ENCODE measurements at regions not wholly inside any gene's neighbourhood (a gene's known extent, or its start where the extent isn't known, plus 50 kb on each side); places are given as distances from the start of the nearest gene placed in this dataset.

- Histone ChIP-seq H3K27ac (ENCODE audit: low read length) (no peak overlapping the region), H3K27me3 (ENCODE audit: control insufficient read depth in 1 of 2, insufficient read depth in 2 of 2, low read length in 2 of 2) (no peaks in the 10 kb centered on the region), H3K36me3 (ENCODE audit: control insufficient read depth in 2 of 2, insufficient read depth in 2 of 2, low read length in 2 of 2) (no peaks in the 10 kb centered on the region), H3K4me3 (ENCODE audit: low read length in 2 of 2) (no peak overlapping the region), H3K9ac (ENCODE audit: low read length in 2 of 2) (no peak overlapping the region), H3K9me3 (ENCODE audit: control insufficient read depth in 2 of 2, low read length in 2 of 2) (peaks cover 5 to 6% of the 10 kb centered on the region in 2 donors), H3K4me1 (ENCODE audit: control insufficient read depth, insufficient read depth, low read length) (no peaks in the 10 kb centered on the region)
Observed at GRCh38 chr10:124212702-124213101, 119.3 kb upstream of the CHST15 start.

- Histone ChIP-seq H3K9me3 (ENCODE audit: control insufficient read depth in 2 of 2, low read length in 2 of 2) (peaks cover 6 to 7% of the 10 kb centered on the region in 2 donors), H3K9ac (ENCODE audit: low read length in 2 of 2) (no peak overlapping the region), H3K4me1 (ENCODE audit: control insufficient read depth, insufficient read depth, low read length) (no peaks in the 10 kb centered on the region), H3K27me3 (ENCODE audit: control insufficient read depth in 1 of 2, insufficient read depth in 2 of 2, low read length in 2 of 2) (no peaks in the 10 kb centered on the region), H3K27ac (ENCODE audit: low read length) (no peak overlapping the region), H3K36me3 (ENCODE audit: control insufficient read depth in 2 of 2, insufficient read depth in 2 of 2, low read length in 2 of 2) (no peaks in the 10 kb centered on the region), H3K4me3 (ENCODE audit: low read length in 2 of 2) (no peak overlapping the region)
Observed at GRCh38 chr10:124211921-124212320, 118.5 kb upstream of the CHST15 start.

GRCh38 chr10:124210263-124210662, 116.9 kb upstream of the CHST15 start:
- H3K27ac ChIP-seq (ENCODE audit: low read length): no peak overlapping the region
- no peaks in the 10 kb centered on the region for H3K27me3 ChIP-seq (ENCODE audit: control insufficient read depth in 1 of 2, insufficient read depth in 2 of 2, low read length in 2 of 2)
- H3K9me3 ChIP-seq (ENCODE audit: control insufficient read depth in 2 of 2, low read length in 2 of 2): peaks cover 6 to 7% of the 10 kb centered on the region in 2 donors
- no peaks in the 10 kb centered on the region for H3K4me1 ChIP-seq (ENCODE audit: control insufficient read depth, insufficient read depth, low read length)
- no peak overlapping the region for H3K9ac ChIP-seq (ENCODE audit: low read length in 2 of 2)
- no peaks in the 10 kb centered on the region for H3K36me3 ChIP-seq (ENCODE audit: control insufficient read depth in 2 of 2, insufficient read depth in 2 of 2, low read length in 2 of 2)
- no peak overlapping the region for H3K4me3 ChIP-seq (ENCODE audit: low read length in 2 of 2)

DNA sequence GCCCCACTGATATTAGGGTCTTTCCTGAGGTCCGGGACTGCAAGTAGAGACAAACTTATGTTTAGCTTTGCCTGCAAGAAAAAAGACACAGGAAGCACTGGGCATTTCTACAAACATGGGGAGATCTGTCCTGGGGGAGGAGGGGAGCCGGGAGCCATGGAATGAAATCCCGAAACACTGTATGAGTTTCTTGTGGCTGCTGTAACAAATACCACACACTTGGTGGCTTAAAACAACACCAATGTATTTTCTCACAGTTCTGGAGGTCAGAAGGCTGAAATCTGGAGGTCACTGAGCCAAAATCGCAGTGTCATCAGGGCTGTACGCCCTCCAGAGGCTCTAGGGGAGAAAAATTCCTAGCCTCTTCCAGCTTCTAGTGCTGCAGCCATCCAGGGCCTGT, 114.0 kb upstream of the CHST15 start:
- Histone ChIP-seq H3K4me3 (ENCODE audit: low read length in 2 of 2) (no peak overlapping the region), H3K27ac (ENCODE audit: low read length) (no peak overlapping the region), H3K9ac (ENCODE audit: low read length in 2 of 2) (no peak overlapping the region), H3K27me3 (ENCODE audit: control insufficient read depth in 1 of 2, insufficient read depth in 2 of 2, low read length in 2 of 2) (no peaks in the 10 kb centered on the region), H3K9me3 (ENCODE audit: control insufficient read depth in 2 of 2, low read length in 2 of 2) (peaks cover 6 to 7% of the 10 kb centered on the region in 2 donors), H3K4me1 (ENCODE audit: control insufficient read depth, insufficient read depth, low read length) (no peaks in the 10 kb centered on the region), H3K36me3 (ENCODE audit: control insufficient read depth in 2 of 2, insufficient read depth in 2 of 2, low read length in 2 of 2) (no peaks in the 10 kb centered on the region)

GRCh38 chr10:124206616-124207015, 113.2 kb upstream of the CHST15 start:
- no peaks in the 10 kb centered on the region for H3K4me1 ChIP-seq (ENCODE audit: control insufficient read depth, insufficient read depth, low read length)
- no peaks in the 10 kb centered on the region for H3K36me3 ChIP-seq (ENCODE audit: control insufficient read depth in 2 of 2, insufficient read depth in 2 of 2, low read length in 2 of 2)
- no peaks in the 10 kb centered on the region for H3K27me3 ChIP-seq (ENCODE audit: control insufficient read depth in 1 of 2, insufficient read depth in 2 of 2, low read length in 2 of 2)
- H3K4me3 ChIP-seq (ENCODE audit: low read length in 2 of 2): no peak overlapping the region
- H3K27ac ChIP-seq (ENCODE audit: low read length): no peak overlapping the region
- H3K9ac ChIP-seq (ENCODE audit: low read length in 2 of 2): no peak overlapping the region
- peaks cover 6 to 7% of the 10 kb centered on the region in 2 donors for H3K9me3 ChIP-seq (ENCODE audit: control insufficient read depth in 2 of 2, low read length in 2 of 2)

DNA sequence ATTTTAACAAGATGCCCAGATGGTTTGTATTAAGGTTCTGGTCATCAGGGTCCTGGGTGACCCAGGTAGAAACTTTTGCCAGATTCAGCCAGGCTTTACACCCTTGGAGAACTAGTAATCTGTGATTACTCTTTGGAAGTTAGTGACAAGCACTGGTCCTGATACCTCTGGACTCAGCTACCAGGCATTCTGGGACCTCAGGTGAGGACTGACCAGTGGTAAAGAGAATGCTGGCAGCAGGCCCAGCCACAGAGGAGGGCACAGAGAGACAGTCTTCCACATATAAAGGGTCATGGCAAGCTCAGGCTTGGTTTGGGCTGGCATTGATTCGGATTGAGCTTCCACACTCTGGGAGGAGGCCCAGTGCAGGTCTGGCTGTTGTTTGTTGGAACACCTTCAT, 112.0 kb upstream of the CHST15 start:
- H3K36me3 ChIP-seq (ENCODE audit: control insufficient read depth in 2 of 2, insufficient read depth in 2 of 2, low read length in 2 of 2): no peaks in the 10 kb centered on the region
- H3K9me3 ChIP-seq (ENCODE audit: control insufficient read depth in 2 of 2, low read length in 2 of 2): peaks cover 0 to 2% of the 10 kb centered on the region in 2 donors
- H3K27me3 ChIP-seq (ENCODE audit: control insufficient read depth in 1 of 2, insufficient read depth in 2 of 2, low read length in 2 of 2): no peaks in the 10 kb centered on the region
- H3K27ac ChIP-seq (ENCODE audit: low read length): no peak overlapping the region
- no peak overlapping the region for H3K4me3 ChIP-seq (ENCODE audit: low read length in 2 of 2)
- H3K9ac ChIP-seq (ENCODE audit: low read length in 2 of 2): no peak overlapping the region
- no peaks in the 10 kb centered on the region for H3K4me1 ChIP-seq (ENCODE audit: control insufficient read depth, insufficient read depth, low read length)

DNA sequence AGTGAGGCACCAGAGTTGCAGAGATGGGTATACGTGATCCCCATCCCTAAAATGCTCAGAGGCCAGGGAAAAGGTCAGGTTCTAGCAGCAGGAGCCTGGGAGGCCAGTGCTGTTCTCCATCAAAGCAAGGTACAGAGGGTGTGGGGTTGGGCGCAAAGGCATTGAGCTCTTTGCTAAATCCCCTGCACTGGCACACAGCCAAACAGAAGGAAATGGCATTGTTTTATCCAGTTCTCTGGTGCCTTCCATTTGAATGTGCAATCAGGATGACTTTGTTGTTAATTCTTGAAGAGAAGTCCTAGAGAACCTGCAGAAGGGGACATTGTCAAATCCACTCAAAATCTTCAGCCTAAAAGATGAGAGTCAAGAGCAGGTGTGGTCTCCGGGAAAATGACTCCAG, 111.3 kb upstream of the CHST15 start:
- Histone ChIP-seq H3K27me3 (ENCODE audit: control insufficient read depth in 1 of 2, insufficient read depth in 2 of 2, low read length in 2 of 2) (no peaks in the 10 kb centered on the region), H3K27ac (ENCODE audit: low read length) (no peak overlapping the region), H3K4me1 (ENCODE audit: control insufficient read depth, insufficient read depth, low read length) (no peaks in the 10 kb centered on the region), H3K9ac (ENCODE audit: low read length in 2 of 2) (no peak overlapping the region), H3K4me3 (ENCODE audit: low read length in 2 of 2) (no peak overlapping the region), H3K9me3 (ENCODE audit: control insufficient read depth in 2 of 2, low read length in 2 of 2) (peaks cover 0 to 2% of the 10 kb centered on the region in 2 donors), H3K36me3 (ENCODE audit: control insufficient read depth in 2 of 2, insufficient read depth in 2 of 2, low read length in 2 of 2) (no peaks in the 10 kb centered on the region)

- Histone ChIP-seq H3K36me3 (ENCODE audit: control insufficient read depth in 2 of 2, insufficient read depth in 2 of 2, low read length in 2 of 2) (no peaks in the 10 kb centered on the region), H3K4me1 (ENCODE audit: control insufficient read depth, insufficient read depth, low read length) (peaks cover 6% of the 10 kb centered on the region), H3K27me3 (ENCODE audit: control insufficient read depth in 1 of 2, insufficient read depth in 2 of 2, low read length in 2 of 2) (no peaks in the 10 kb centered on the region), H3K27ac (ENCODE audit: low read length) (no peak overlapping the region), H3K4me3 (ENCODE audit: low read length in 2 of 2) (no peak overlapping the region), H3K9ac (ENCODE audit: low read length in 2 of 2) (no peak overlapping the region), H3K9me3 (ENCODE audit: control insufficient read depth in 2 of 2, low read length in 2 of 2) (no peaks in the 10 kb centered on the region)
Observed at GRCh38 chr10:124200011-124200410, 106.6 kb upstream of the CHST15 start.

DNA sequence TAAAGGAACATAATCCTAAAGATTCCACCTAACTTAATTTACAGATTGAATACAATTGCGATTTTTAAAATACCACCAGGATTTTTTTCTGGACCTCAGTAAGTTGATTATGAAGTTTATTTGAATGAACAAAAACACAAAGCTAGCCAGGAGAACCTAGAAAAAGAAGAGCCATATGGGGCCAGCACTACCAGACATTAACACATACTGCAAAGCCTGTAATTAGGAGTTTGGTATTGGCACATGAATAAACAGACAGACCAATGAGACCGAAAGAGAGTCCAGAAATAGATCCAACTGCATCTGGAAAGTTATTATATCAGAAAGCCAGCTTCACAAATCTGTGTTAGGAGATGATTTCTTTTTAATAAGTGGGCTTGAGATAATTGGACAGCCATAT, 105.5 kb upstream of the CHST15 start:
- Histone ChIP-seq H3K4me3 (ENCODE audit: low read length in 2 of 2) (no peak overlapping the region), H3K9ac (ENCODE audit: low read length in 2 of 2) (no peak overlapping the region), H3K4me1 (ENCODE audit: control insufficient read depth, insufficient read depth, low read length) (peaks cover 6% of the 10 kb centered on the region), H3K36me3 (ENCODE audit: control insufficient read depth in 2 of 2, insufficient read depth in 2 of 2, low read length in 2 of 2) (no peaks in the 10 kb centered on the region), H3K27ac (ENCODE audit: low read length) (no peak overlapping the region), H3K27me3 (ENCODE audit: control insufficient read depth in 1 of 2, insufficient read depth in 2 of 2, low read length in 2 of 2) (no peaks in the 10 kb centered on the region), H3K9me3 (ENCODE audit: control insufficient read depth in 2 of 2, low read length in 2 of 2) (no peaks in the 10 kb centered on the region)

DNA sequence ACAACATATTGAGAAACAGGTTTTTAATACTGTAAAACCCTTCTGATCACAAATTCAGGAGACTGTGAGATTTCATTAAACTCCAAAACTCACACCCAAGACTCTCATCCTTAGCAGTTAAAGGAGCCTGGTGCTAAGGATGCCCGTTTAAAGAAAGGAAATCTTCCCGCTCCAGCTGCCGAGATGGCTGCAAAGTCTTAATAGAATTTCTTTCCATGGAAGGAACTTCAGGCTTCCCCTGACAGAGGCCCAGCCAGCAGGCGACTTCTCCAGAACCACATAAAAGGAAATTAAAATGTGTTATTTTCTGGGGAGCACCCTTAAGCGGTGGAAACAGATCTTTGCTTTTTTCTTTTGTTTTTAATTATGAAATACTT, 104.7 kb upstream of the CHST15 start:
- Histone ChIP-seq H3K27me3 (ENCODE audit: control insufficient read depth in 1 of 2, insufficient read depth in 2 of 2, low read length in 2 of 2) (no peaks in the 10 kb centered on the region), H3K4me1 (ENCODE audit: control insufficient read depth, insufficient read depth, low read length) (peaks cover 6% of the 10 kb centered on the region), H3K9ac (ENCODE audit: low read length in 2 of 2) (no peak overlapping the region), H3K36me3 (ENCODE audit: control insufficient read depth in 2 of 2, insufficient read depth in 2 of 2, low read length in 2 of 2) (no peaks in the 10 kb centered on the region), H3K9me3 (ENCODE audit: control insufficient read depth in 2 of 2, low read length in 2 of 2) (no peaks in the 10 kb centered on the region), H3K27ac (ENCODE audit: low read length) (no peak overlapping the region), H3K4me3 (ENCODE audit: low read length in 2 of 2) (no peak overlapping the region)

DNA sequence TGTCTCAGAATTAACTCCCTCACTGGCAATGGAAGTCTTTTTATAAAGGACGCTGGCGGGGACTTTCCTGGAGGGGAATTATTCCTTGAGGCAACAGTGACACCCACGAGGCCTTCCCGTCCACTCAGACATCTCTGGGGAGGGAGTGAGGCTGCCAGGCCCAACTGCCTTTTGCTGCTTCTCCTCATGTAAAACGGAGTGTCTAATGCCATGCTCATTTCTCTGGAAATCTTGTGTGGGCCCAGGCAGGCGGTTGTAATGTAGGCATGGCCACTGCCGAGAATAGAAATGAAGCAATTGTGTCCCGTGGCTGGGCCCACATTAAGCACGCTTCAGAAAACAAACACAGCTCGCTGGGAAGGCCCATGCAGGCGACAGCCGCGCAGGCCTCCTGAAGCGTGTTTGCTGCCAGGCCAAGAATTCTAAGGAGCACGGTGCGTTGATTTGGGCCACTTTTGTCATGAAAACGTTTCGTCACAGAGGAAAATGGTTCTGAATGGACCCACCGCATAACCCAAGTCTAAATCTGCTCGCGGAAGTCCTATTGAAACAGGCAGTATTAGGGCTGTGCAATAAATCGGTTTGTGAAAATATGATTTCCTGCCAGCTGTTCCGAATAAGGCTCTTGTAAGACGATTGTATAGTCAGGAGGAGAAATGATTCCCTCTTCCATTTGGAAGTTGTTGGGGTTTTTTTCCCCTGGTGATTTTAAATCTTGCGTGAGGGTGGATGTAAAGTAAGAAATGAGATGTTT, 104.2 kb upstream of the CHST15 start:
- Histone ChIP-seq H3K9me3 (ENCODE audit: control insufficient read depth in 2 of 2, low read length in 2 of 2) (no peaks in the 10 kb centered on the region), H3K36me3 (ENCODE audit: control insufficient read depth in 2 of 2, insufficient read depth in 2 of 2, low read length in 2 of 2) (no peaks in the 10 kb centered on the region), H3K4me3 (ENCODE audit: low read length in 2 of 2) (no peak overlapping the region), H3K27ac (ENCODE audit: low read length) (no peak overlapping the region), H3K9ac (ENCODE audit: low read length in 2 of 2) (no peak overlapping the region), H3K27me3 (ENCODE audit: control insufficient read depth in 1 of 2, insufficient read depth in 2 of 2, low read length in 2 of 2) (no peaks in the 10 kb centered on the region), H3K4me1 (ENCODE audit: control insufficient read depth, insufficient read depth, low read length) (peaks cover 6% of the 10 kb centered on the region)

Data from stomach smooth muscle (tissue), 2 donors.